ENCODE measurements at regions not wholly inside any gene's neighbourhood (a gene's known extent, or its start where the extent isn't known, plus 50 kb on each side); places are given as distances from the start of the nearest gene placed in this dataset.
"Not testable (repeated sequence)": the region's sequence is repeated elsewhere in the genome, so short reads cannot be mapped to it uniquely, and the experiment has no call there.

DNA sequence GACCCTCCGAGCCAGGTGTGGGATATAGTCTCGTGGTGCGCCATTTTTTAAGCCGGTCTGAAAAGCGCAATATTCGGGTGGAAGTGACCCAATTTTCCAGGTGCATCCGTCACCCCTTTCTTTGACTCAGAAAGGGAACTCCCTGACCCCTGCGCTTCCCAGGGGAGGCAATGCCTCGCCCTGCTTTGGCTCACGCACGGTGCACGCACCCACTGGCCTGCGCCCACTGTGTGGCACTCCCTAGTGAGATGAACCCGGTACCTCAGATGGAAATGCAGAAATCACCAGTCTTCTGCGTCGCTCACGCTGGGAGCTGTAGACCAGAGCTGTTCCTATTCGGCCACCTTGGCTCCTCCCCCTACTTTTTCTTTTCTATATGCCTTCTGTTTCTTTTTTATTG, 291.6 kb upstream of the EDA2R start:
- H2BK15ac ChIP-seq (ENCODE audit: low read depth, low read length); H4K20me1 ChIP-seq (ENCODE audit: insufficient read depth, low read length); H3K79me1 ChIP-seq (ENCODE audit: low read depth in 1 of 2, low read length in 2 of 2); H2AK5ac ChIP-seq (ENCODE audit: low read depth, low read length); intact Hi-C loops (cut with micrococcal nuclease); H3K4me2 ChIP-seq (ENCODE audit: low read depth, low read length); H3K4me3 ChIP-seq (ENCODE audit: insufficient read depth, low read depth, low read length); H3K36me3 ChIP-seq (ENCODE audit: control insufficient read depth, insufficient read depth, low read length); CTCF ChIA-PET; H4K5ac ChIP-seq (ENCODE audit: low read depth, low read length); H3K27ac ChIP-seq (ENCODE audit: insufficient read depth, low read length); dilution Hi-C loops (cut with HindIII; ENCODE audit: low sequenced_read_pairs, unreplicated experiment); H3K4ac ChIP-seq (ENCODE audit: low read depth, low read length); H3K18ac ChIP-seq (ENCODE audit: low read depth, low read length); H4K8ac ChIP-seq (ENCODE audit: low read depth in 2 of 2, low read length in 2 of 2); H3K9me1 ChIP-seq (ENCODE audit: insufficient read depth, low read length); H3K14ac ChIP-seq (replicated peaks; ENCODE audit: low read depth, low read length); H3K27me3 ChIP-seq (ENCODE audit: control insufficient read depth, insufficient read depth, low read length); H3K9ac ChIP-seq (ENCODE audit: low read depth, low read length); DNase-seq; H3K23ac ChIP-seq (ENCODE audit: low read depth, low read length); H3K56ac ChIP-seq (ENCODE audit: extremely low read depth, insufficient read depth, low read length); H2BK120ac ChIP-seq (ENCODE audit: low read depth, low read length); in situ Hi-C loops (cut with MboI; ENCODE audit: low sequenced_read_pairs); H2AK9ac ChIP-seq (replicated peaks; ENCODE audit: low read depth, low read length, poor library complexity); H3K4me1 ChIP-seq (ENCODE audit: control insufficient read depth, insufficient read depth, low read length); H2BK20ac ChIP-seq (ENCODE audit: low read depth, low read length); H4K91ac ChIP-seq (ENCODE audit: insufficient read depth, low read depth, low read length); H2BK5ac ChIP-seq (ENCODE audit: low read depth, low read length, poor library complexity, severe bottlenecking); BruUV-seq (replicated peaks); ATAC-seq (ENCODE audit: low read depth); H3K9me3 ChIP-seq (ENCODE audit: control insufficient read depth, insufficient read depth, low read length); H2AFZ ChIP-seq (replicated peaks; ENCODE audit: low read length, poor library complexity); POLR2A ChIA-PET (ENCODE audit: unreplicated experiment): not testable (repeated sequence)
- WGBS, 2 experiments (ENCODE audit: extremely low coverage in 2 of 2, insufficient read length in 1 of 2): no CpG with 5 or more reads among the region's 18 CpGs
